Hematopoietic multipotent progenitor cell treated with erythropoietin and hydrocortisone succinate and interleukin-3 and kit ligand, for 15 days (in vitro differentiated cells): ENCODE measurements at regions not wholly inside any gene's neighbourhood (a gene's known extent, or its start where the extent isn't known, plus 50 kb on each side); places are given as distances from the start of the nearest gene placed in this dataset.
A peak's percentile ranks its signal among the peaks of the same experiment; 100 is the strongest.

Experiments
- DNase-seq: peaks from one replicate; pipeline ENCODE4 v3.0.0-alpha.2; 2015; ENCODE audit warnings: low spot score

- no peak for DNase-seq
These were observed 245.9 kb upstream of the LMCD1 start for GRCh38 chr3:8255725-8256124.

GRCh38 chr3:8256441-8257071 is 245.1 kb upstream of the LMCD1 start:
- DNase-seq = no peak

DNA sequence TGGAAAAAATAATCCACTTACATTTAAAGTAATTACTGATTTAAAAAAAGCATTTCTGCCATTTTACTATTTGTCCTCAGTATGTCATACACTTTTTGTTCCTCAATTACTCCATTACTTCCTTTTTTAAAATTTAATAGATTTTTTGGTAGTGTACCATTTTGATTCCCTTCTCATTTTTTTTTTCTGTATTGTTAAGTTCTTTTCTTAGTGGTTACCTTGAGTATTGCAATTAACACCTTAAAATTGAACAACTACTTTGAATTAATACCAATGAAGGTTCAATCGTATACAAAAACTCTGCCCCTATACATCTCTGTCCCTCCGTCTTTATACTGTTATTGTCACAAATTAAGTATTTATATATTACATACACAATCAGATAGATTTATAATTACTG is 240.6 kb upstream of the LMCD1 start:
- no peak for DNase-seq

- no peak for DNase-seq
These were observed 234.9 kb upstream of the LMCD1 start for GRCh38 chr3:8266730-8267131.

DNA sequence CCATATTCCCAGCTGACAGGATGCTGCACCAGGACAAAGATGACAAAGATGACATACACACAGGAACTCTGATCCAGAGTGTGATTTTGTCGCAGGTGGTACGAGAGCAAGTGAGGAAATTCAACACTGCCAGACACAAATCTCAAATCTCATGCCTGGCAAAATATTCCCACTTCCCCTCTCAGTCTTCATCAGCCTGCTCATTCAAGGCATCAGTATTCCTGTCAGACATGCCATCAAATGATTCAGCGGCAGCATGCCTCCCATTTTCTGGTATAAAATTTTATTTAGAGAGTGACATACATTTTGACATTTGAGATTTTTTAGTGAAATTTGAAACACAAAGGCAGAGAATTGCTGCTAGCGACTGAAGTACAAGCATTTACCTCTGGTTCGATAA is 228.1 kb upstream of the LMCD1 start:
- no peak for DNase-seq

DNA sequence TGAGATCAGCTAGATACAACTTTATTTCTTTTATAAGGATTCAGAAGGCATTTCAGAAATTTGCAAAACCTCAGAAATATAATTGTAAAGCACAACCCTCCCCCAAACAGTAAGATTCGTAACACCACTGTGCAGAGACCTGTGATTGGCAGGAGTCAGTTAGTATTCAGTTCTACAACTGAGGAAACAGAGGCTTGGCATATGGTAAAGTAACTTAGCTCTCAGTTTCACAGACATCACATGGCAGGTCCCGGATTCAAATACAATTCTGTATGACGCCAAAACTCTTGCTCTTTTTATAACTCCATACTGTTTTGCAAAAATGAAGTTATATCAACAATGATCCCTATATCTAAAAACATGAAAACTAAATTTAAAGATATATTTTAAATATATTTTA is 225.6 kb upstream of the LMCD1 start:
- DNase-seq = no peak

- no peak for DNase-seq
These were observed 225.1 kb upstream of the LMCD1 start for GRCh38 chr3:8276506-8276905.

DNA sequence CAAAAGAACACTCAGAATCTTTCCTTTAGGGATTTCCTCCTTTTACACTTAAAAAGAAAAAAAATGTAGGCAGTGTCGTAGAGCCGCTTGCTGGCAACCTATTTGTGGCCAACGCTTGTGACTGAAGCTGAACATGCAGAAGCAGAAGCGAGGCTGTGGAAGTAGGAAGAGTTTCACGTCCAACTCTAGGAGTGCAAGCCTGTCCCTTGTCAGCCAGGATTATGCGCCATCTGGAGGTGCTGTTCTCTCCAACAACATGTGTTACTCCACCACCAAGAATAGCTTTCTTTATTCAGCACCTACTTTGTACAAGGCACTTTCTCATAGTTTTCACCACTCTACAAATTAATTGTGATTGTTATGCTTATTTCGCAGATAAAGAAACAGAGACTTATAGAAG is 223.2 kb upstream of the LMCD1 start:
- no peak for DNase-seq

DNA sequence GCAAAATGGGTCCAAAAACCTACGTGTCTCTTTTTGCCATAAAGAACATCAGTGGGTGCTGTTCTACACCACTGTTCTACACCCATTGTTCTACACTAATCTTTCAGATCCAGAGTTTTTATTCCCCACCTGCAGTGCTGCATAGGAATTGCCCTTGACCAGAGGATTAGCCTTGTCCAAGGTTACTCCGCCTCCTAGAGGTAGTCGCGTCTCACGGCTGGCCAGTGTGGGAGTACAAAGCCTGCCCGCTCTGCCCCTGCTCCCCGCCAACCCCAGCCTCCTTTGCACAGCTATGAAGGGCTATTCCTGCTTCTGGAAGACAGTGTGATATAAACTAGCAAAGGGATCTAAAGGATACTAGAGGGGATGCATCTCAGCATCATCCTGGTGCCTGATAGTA is 222.1 kb upstream of the LMCD1 start:
- DNase-seq = no peak

DNA sequence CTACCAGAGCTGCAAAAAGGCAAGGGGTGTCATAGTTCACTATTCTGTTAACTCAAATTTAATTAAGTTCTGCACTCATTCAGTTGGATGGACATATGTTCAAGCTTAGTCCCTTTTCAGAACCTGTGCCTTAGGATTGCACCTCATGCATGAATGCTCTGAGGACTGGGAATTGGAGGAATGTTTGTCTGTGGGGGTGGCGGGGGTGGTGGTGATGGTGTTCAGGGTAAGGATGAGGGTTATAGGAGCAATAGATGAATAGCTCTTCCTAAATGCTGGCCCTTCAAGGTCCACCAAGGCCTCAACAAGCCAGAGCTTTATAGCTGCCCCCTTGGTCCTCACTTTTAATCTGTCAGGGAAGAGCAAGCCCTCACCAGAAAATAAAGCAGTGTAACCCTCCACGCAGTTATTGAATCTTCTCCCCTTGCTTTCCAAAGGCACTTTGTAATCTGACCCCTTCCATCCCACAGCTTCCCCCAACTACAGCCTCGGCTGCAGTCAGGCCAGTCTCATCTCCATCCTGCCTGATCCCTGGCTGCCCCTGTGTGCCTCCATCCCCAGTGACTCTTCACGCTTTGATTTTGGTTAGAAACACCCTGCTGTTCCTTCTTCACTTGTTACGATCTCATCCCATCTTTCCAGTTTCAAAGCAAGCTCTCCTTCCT is 221.6 kb upstream of the LMCD1 start:
- no peak for DNase-seq

DNA sequence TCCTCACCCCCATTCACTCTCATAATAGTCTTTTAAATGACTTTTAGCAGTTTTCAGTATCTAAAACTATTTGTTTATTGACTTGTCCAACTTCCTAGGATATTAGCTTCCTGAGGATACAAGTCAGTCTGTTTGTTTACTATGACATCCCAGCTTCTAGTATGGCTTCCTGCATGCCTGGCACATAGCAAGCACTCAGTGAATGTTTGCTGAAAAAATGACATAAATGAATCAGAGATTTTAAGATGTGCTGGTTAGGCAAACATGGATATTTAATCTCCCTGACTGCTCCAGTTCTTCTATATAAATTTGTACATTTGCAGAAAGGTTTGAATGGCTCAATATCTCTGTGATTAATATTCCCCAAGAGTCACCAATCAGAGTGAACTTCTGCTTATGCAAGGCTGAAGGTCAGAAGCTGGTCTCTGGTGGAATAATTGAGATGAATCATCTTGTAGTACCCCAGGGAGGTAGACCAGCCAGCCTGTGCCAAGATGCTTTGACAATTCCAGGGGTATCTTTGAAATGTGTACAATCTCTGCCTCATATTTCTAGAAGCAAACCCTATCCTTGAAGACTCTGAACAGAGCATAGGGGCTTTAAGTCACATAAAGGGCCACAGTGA is 219.0 kb upstream of the LMCD1 start:
- no peak for DNase-seq

GRCh38 chr3:8283193-8283592 is 218.4 kb upstream of the LMCD1 start:
- no peak for DNase-seq

GRCh38 chr3:8286086-8286485 is 215.5 kb upstream of the LMCD1 start:
- DNase-seq = no peak

GRCh38 chr3:8286749-8287148 is 214.9 kb upstream of the LMCD1 start:
- DNase-seq = no peak

DNA sequence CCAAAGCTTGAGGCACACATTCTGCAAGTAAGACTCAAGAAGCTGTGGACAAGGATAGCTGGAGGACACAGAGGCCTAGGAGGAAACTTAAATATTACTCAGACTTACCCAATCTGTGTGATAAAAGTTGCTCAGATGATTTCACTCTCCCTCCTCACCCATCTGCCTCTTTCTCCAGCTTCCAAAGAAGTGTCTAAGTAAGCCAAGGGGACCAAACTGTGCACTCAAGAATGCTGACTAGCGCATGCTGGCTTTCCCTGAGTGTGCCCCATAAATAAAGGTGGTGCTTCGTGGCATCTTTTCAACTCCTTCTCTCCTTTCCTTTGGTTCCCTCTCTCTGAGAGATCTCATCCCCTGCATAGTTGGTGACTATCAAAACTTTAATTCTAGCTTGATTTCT is 211.0 kb upstream of the LMCD1 start:
- no peak for DNase-seq

DNA sequence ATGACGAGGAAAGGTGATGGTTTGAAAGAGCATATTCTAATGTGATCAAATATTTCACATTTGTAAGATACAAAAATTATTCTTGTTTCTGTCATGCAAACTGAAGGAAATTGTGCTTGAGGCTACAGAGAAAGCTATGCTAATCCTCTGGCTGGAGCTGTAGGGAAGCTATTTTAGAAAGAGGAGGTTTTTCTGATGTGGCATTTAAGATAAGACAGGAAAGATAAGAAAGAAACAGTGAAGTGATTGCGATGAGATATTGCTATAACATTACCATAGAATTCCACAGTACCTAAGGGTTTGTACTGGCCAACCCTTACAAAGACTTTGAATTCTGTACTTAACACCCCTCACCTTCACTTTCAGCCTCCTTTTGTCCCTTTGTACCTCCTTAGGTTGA is 205.2 kb upstream of the LMCD1 start:
- no peak for DNase-seq

DNA sequence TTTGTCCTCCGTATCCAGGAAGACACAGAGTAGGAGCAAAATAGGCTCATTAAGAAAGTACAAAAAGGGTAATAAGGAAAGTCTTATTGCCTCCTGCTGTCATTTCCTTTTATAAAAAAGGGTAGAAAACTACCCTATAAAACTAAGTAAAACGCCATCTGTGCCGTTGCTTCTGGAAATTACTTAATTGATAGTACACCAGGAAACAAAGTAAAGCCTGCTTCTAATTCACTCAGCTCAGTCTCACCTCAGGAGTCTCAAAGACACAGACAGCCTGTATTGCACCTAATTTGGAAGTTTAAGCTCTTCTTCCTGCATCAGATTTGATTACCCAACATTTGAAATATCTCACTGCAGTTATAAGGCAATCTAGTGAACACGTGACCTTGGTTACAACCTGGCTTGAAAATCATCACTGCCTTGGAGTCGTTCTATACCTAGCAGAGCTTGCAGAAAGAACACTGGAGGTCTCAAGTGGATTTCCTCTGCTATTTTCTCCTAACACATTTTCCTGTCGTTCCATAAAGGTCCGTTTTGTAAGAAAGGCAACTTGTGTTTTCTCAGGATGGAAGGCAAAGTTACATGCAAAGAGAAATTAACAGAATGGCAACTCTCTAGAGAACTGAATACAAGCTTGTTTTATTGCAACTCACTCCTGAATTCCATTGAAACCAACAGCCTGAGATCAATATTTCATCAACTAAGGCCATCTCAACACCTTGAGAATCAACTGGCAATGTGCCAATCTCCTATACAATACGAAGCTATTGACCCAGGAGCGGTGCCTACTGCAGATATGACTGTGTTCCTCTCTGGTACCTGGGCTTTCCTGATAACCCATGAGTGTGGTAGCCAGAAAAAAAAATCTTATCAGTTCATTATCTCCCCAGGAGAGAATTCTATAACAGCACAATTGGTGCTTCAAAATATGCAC is 203.3 kb upstream of the LMCD1 start:
- no peak for DNase-seq

DNA sequence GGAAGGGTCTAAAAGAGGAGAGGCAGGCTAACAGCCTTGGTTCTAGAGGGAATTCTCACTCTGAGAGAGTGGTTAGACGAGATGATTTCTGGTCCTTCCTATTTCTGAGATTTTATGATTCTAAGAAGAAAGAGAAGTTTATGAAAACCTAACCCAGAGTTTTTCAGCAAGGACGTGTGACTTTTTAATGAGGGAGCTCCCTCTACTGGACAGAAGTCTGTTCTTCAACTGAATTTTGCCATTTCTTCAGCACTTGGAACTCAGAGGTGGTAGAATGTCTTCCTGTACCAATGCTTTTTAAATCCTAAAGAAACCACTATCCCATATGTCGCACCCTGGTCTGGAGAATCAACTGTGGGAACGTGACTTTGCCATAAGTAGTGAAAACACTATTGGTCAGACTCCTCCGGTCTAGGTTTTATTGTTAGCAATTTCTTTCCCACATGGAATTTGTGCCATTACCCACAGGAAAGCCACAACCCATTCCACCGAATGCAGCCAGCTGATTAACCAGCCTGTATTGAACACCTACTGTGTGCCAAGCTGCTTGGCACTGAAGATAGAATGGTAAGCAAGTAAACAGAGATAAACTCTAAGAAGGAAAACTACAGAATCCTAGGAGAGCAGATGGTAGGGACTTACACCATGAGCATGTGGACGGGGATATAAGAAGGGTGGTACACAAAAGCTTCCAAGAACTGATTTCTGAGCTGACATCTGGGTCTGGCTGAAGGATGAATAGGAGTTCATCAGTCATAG is 199.5 kb upstream of the LMCD1 start:
- DNase-seq = peak; percentile 5

- DNase-seq = no peak
These were observed 198.2 kb upstream of the LMCD1 start for GRCh38 chr3:8303466-8303865.

DNA sequence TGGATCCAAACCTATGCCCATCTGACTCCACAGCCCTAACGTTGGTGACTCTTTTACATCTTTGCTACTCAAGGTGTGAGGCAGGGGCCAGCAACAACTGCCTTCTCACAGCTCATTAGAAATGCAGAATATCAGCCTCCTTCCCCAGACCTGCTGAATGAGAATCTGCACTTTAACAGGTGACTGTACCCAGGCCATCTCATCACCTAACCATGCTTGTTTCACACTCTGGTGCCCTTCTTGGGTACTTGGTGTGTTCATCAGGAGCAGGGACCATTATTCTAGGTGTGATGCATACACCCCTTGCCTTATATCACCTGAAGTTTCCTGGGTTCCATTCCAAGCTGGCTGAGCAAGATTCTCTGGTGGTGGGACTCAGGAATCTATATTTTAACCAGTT is 196.3 kb upstream of the LMCD1 start:
- DNase-seq = no peak

DNA sequence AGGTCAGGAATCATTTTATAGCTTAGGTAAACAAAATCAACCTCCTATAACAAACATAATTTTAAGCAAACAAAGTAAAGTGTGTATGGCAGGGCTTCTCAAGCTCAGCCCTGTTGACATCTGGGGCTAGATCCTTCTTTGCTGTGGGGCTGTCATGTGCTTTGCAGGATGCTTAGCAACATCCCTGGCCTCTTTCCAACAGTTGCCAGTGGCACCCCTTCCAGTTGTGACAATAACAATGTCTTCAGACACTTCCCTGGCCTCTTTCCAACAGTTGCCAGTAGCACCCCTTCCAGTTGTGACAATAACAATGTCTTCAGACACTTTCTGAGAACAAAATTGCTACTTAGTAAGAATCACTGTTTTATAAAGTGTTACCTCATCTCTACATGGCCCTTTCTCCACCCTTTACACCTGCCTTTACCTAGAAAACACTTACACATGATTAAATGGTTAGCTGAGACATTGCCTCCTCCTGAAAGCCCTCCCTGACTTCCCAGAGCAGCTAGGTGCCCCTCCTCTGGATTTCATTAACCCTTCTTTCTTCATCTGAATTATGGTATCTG is 194.0 kb upstream of the LMCD1 start:
- DNase-seq = no peak

DNA sequence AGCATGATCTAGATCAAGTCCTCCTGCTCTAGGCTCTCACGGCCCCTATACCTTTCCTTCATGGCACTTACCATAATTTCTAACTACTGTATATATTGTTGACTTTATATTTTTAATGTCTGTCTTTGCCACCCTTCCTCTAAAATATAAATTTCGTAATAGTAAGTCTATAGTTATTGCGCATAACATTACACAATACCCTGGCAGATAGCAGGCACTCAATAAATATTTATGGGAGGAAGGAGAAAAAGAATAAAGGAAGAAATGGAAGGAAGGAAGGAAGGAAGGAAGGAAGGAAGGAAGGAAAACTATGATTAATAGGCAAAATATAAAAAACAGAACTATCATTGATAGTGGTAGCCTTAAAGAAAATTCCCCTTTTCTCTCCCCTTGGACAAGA is 190.3 kb upstream of the LMCD1 start:
- DNase-seq = no peak
